SK-N-SH (cell line): ENCODE measurements at regions not wholly inside any gene's neighbourhood (a gene's known extent, or its start where the extent isn't known, plus 50 kb on each side); places are given as distances from the start of the nearest gene placed in this dataset.
"Not testable (repeated sequence)": the region's sequence is repeated elsewhere in the genome, so short reads cannot be mapped to it uniquely, and the experiment has no call there.

Experiments
- CTCF ChIA-PET: fragments of 300-600, 350-600 bp; formaldehyde crosslinking; extraction: SDS; loops from one replicate; lab custom pipeline; 2021; lab: Yijun Ruan, JAX
- POLR2A ChIA-PET: fragments of 350-600 bp; sonication (Branson Sonifier 250); formaldehyde crosslinking; extraction: SDS; loops from one replicate; lab custom pipeline; 2020; ENCODE audit warnings: antibody characterized with exemption, inconsistent platforms; lab: Yijun Ruan, JAX
- DNase-seq: peaks from one replicate; pipeline ENCODE4 v3.0.0; 2012
- H2AFZ ChIP-seq: fragments of 200-600 bp; sonication (generic); 2 replicates; pipeline ENCODE4 v1.8.1; 2016; ENCODE audit warnings: antibody characterized with exemption, mild to moderate bottlenecking, low read depth
- H3F3A ChIP-seq: fragments of 200-600 bp; sonication (generic); replicated peaks from 2 replicates; pipeline ENCODE3; 2016; ENCODE audit warnings: antibody characterized with exemption, mild to moderate bottlenecking; ENCODE audit not compliant: insufficient read depth
- H3K27ac ChIP-seq, 2 experiments: fragments of 200-500 bp in 1 of 2; fragments of 200-600 bp in 1 of 2; sonication (Bioruptor generic) in 1 of 2; sonication (generic), shearing (Covaris generic) in 1 of 2; 2 replicates each; pipeline versions ENCODE4 v1.5.1 to v1.6.1; 2014 to 2016; ENCODE audit warnings: low read depth in 2 of 2, inconsistent platforms in 1 of 2, low read length in 1 of 2, mild to moderate bottlenecking in 1 of 2, mixed read lengths in 1 of 2
- H3K27me3 ChIP-seq: fragments of 200-600 bp; sonication (generic), shearing (Covaris generic); 2 replicates; pipeline ENCODE4 v1.6.1; 2016; ENCODE audit warnings: mixed run types; ENCODE audit not compliant: insufficient read depth
- H3K36me3 ChIP-seq, 2 experiments: fragments of 200-500 bp in 1 of 2; fragments of 200-600 bp in 1 of 2; sonication (Bioruptor generic) in 1 of 2; sonication (generic) in 1 of 2; replicated peaks in 1 of 2; 2 replicates each; pipeline versions ENCODE3 to v1.5.1; 2014 to 2016; ENCODE audit warnings: low read length in 1 of 2, mild to moderate bottlenecking in 1 of 2; ENCODE audit not compliant: insufficient read depth in 2 of 2, control insufficient read depth in 1 of 2
- H3K4me1 ChIP-seq, 2 experiments: fragments of 200-500 bp in 1 of 2; fragments of 200-600 bp in 1 of 2; sonication (Bioruptor generic) in 1 of 2; sonication (generic), shearing (Covaris generic) in 1 of 2; 2 replicates each; pipeline versions ENCODE4 v1.5.1 to v1.6.1; 2014 to 2016; ENCODE audit warnings: low read depth in 1 of 2, low read length in 1 of 2, mixed run types in 1 of 2; ENCODE audit not compliant: insufficient read depth in 2 of 2, control insufficient read depth in 1 of 2
- H3K4me2 ChIP-seq: fragments of 200-600 bp; sonication (generic), shearing (Covaris generic); 2 replicates; pipeline ENCODE4 v1.6.1; 2017; ENCODE audit warnings: mixed run types
- H3K4me3 ChIP-seq, 2 experiments: fragments of 200-500 bp in 1 of 2; fragments of 200-600 bp in 1 of 2; sonication (Bioruptor generic) in 1 of 2; sonication (generic), shearing (Covaris generic) in 1 of 2; 2 replicates each; pipeline versions ENCODE4 v1.5.1 to v1.8.1; 2014 to 2016; ENCODE audit warnings: low read depth in 2 of 2, inconsistent platforms in 1 of 2, low read length in 1 of 2, mild to moderate bottlenecking in 1 of 2, mixed read lengths in 1 of 2, moderate library complexity in 1 of 2
- H3K79me2 ChIP-seq: fragments of 200-600 bp; sonication (generic); 2 replicates; pipeline ENCODE4 v1.8.1; 2017; ENCODE audit warnings: mild to moderate bottlenecking; ENCODE audit not compliant: insufficient read depth
- H3K9ac ChIP-seq: fragments of 200-600 bp; sonication (generic); 2 replicates; pipeline ENCODE4 v1.6.1; 2017; ENCODE audit warnings: mixed run types
- H3K9me2 ChIP-seq: fragments of 200-600 bp; sonication (generic); 2 replicates; pipeline ENCODE4 v1.6.1; 2017; ENCODE audit warnings: mixed run types
- H3K9me3 ChIP-seq: fragments of 200-600 bp; sonication (generic); 2 replicates; pipeline ENCODE4 v1.6.1; 2017; ENCODE audit warnings: mixed run types, mild to moderate bottlenecking, moderate library complexity
- H4K20me1 ChIP-seq: fragments of 200-600 bp; sonication (generic); 2 replicates; pipeline ENCODE4 v1.6.1; 2017; ENCODE audit warnings: mild to moderate bottlenecking, mixed run types; ENCODE audit not compliant: insufficient read depth
- GABPA ChIP-seq: IDR thresholded peaks from 2 replicates; pipeline ENCODE4 v1.4.0; 2012; ENCODE audit warnings: low read depth, mild to moderate bottlenecking
- IRF3 ChIP-seq: fragments of 150-350 bp; IDR thresholded peaks from 2 replicates; pipeline ENCODE4 v1.6.1; 2016; ENCODE audit warnings: mild to moderate bottlenecking, low read depth, low read length
- MXI1 ChIP-seq: IDR thresholded peaks from 2 replicates; pipeline ENCODE4 v1.6.1; 2012; ENCODE audit warnings: mild to moderate bottlenecking, low read depth, low read length, improper control_type of control experiment
- POLR2AphosphoS5 ChIP-seq: IDR thresholded peaks from 2 replicates; pipeline ENCODE4 v1.6.1; 2012; ENCODE audit warnings: low read depth, low read length
- SMC3 ChIP-seq: IDR thresholded peaks from 2 replicates; pipeline ENCODE4 v1.6.1; 2012; ENCODE audit warnings: low read depth, low read length, improper control_type of control experiment
- WGBS: methylation state at CpG from one replicate; pipeline ENCODE4 v1.1.6; 2017; ENCODE audit warnings: low lambda C conversion rate; 5-methylcytosine and 5-hydroxymethylcytosine counted together

DNA sequence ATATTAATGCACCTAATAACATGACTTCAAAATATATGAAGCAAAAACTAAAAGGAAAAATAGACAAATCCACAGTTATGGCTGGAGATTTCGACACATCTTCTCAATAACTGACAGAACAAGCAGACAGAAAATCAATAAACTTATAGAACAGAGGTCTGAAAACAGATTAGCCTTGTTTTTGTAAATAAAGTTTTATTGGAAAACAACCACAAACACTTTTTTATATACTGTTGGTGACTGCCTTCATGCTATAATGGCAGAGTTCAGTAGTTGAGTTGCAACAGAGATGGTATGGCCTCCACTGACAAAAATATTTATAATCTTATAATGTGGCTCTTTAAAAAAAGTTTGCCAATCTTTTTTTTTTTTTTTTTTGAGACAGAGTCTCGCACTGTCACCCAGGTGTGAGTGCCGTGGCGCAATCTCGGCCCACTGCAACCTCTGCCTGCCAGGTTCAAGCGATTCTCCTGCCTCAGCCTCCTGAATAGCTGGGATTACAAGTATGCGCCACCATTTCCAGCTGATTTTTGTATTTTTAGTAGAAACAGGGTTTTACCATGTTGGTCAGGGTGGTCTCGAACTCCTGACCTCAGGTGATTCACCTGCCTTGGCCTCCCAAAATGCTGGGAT lies 52.2 kb upstream of the GATA2 start:
- DNase-seq: no peak
- Histone ChIP-seq H3K9ac (no peak overlapping the region), H3K4me2 (no peak overlapping the region), H3K9me3 (peaks cover 3% of the 10 kb centered on the region; the same call in 1 of the 2 replicates), H3K27me3 (no peaks in the 10 kb centered on the region), H3F3A (peaks cover 6% of the 10 kb centered on the region), H4K20me1 (no peaks in the 10 kb centered on the region), H2AFZ (no peak overlapping the region), H3K79me2 (no peaks in the 10 kb centered on the region), H3K4me3 (no peak overlapping the region), H3K9me2 (no peaks in the 10 kb centered on the region), H3K27ac (no peak overlapping the region), H3K4me1 (peaks cover 17 to 38% of the 10 kb centered on the region in 2 experiments), H3K36me3 (no peaks in the 10 kb centered on the region)
- POLR2A ChIA-PET: no interaction called here
- TF ChIP-seq IRF3 (no peak), SMC3 (no peak)
- WGBS: 93% methylated on average over 8 of the region's 8 CpGs
- CTCF ChIA-PET: no interaction called here

DNA sequence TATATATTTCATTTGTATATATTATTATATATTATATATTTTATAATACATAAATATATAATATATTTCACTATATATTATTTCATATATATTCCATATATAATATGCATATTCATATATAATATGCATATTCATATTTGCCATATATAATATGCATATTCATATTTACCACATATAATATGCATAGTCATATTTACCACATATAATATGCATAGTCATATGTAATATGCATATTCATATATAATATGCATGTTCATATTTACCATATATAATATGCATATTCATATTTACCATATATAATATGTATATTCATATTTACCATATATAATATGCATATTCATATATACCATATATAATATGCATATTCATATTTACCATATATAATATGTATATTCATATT lies 51.2 kb upstream of the GATA2 start:
- Histone ChIP-seq H2AFZ (no peak overlapping the region), H3K9me3 (peaks cover 3% of the 10 kb centered on the region; the same call in 1 of the 2 replicates), H3K4me1 (peaks cover 12 to 28% of the 10 kb centered on the region in 2 experiments), H3K79me2 (no peaks in the 10 kb centered on the region), H3K4me2 (no peak overlapping the region), H3K9ac (no peak overlapping the region), H3F3A (no peaks in the 10 kb centered on the region), H3K36me3 (no peaks in the 10 kb centered on the region), H3K27ac (no peak overlapping the region), H4K20me1 (no peaks in the 10 kb centered on the region), H3K4me3 (no peak overlapping the region), H3K9me2 (no peaks in the 10 kb centered on the region), H3K27me3 (no peaks in the 10 kb centered on the region)
- TF ChIP-seq POLR2AphosphoS5: no peak
- no peak for TF ChIP-seq MXI1
- TF ChIP-seq GABPA: no peak
- no peak for TF ChIP-seq IRF3
- CTCF ChIA-PET: no interaction called here
- no peak for DNase-seq
- POLR2A ChIA-PET: no interaction called here

DNA sequence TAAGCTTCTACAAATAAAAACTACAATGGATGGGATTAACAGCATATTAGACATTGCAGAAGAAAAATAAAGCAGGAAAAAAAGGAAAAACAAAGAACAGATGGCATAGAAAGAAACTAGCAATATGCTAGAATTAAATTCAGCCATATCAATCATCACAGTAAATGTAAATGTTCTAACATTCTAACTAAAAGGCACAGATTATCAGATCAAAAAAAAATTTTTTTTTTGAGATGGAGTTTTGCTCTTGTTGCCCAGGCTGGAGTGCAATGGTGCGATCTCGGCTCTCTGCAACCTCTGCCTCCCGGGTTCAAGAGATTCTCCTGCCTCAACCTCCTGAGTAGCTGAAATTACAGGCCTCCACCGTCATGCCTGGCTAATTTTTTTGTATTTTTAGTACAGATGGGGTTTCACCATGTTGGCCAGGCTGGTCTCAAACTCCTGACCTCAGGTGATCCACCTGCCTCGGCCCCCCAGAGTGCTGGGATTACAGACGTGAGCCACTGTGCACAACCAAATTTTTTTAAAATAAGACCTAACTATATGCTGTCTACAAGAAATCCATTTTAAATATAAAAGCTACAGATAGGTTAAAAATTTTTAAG lies 50.7 kb upstream of the GATA2 start:
- H3K4me3 ChIP-seq, H3K27me3 ChIP-seq, H3F3A ChIP-seq, CTCF ChIA-PET, H3K4me2 ChIP-seq, DNase-seq, H3K79me2 ChIP-seq, H3K9ac ChIP-seq, H3K9me3 ChIP-seq, H2AFZ ChIP-seq, POLR2A ChIA-PET, H3K27ac ChIP-seq, H3K36me3 ChIP-seq, H3K9me2 ChIP-seq, H4K20me1 ChIP-seq: not testable (repeated sequence)
- WGBS: 51% methylated on average over 6 of the region's 6 CpGs
- H3K4me1 ChIP-seq: peaks cover 9 to 22% of the 10 kb centered on the region in 2 experiments
